ENCODE measurements at regions not wholly inside any gene's neighbourhood (a gene's known extent, or its start where the extent isn't known, plus 50 kb on each side); places are given as distances from the start of the nearest gene placed in this dataset.

DNA sequence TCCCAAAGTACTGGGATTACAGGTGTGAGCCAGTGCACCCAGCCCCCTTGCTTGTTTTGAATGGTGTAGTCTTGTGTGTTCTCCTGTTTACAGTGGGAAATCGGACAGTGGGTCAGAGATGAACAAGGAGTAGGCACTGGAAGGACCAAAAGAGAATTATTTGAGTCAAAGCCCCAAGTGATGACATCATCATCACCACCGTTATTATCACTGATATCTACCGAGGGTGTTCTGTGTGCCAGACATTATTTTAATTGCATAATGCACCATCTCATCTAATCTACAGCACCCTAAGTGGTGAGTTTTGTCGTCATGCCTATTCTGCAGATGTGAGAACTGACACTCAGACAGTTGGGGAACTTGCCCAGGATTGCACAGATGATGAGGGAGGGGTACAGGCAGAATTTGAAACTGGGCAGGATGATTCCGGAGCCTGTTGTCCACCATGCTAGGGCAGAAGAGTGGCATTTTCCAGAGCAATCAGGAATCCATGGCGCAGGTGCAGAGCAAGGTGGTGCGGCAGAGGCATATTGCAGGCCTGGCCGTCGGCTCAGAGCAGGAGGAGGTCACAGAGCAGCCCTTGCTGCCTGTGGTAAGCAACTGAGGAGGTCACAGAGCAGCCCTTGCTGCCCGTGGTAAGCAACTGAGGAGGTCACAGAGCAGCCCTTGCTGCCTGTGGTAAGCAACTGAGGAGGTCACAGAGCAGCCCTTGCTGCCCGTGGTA lies 137.0 kb upstream of the HDAC4 start:
- Histone ChIP-seq H3K9me3 (replicated peaks; ENCODE audit: control insufficient read depth, insufficient read depth, low read length) (peaks cover 2% of the 10 kb centered on the region), H3K4me2 (ENCODE audit: insufficient read depth, low read length) (no peak overlapping the region), H3K36me3 (ENCODE audit: control insufficient read depth in 2 of 2, extremely low read depth in 1 of 2, insufficient read depth in 2 of 2, low read length in 2 of 2) (no peaks in the 10 kb centered on the region), H2AFZ (ENCODE audit: low read depth, low read length) (no peak overlapping the region), H4K20me1 (replicated peaks; ENCODE audit: control insufficient read depth, extremely low read depth, insufficient read depth, low read length) (no peaks in the 10 kb centered on the region), H3K27ac (ENCODE audit: insufficient read depth, low read depth, low read length) (no peak overlapping the region), H3K9me1 (replicated peaks; ENCODE audit: control insufficient read depth, extremely low read depth, insufficient read depth, low read length) (no peaks in the 10 kb centered on the region), H3K4me1 (ENCODE audit: control insufficient read depth, extremely low read depth, insufficient read depth, low read length) (no peaks in the 10 kb centered on the region), H3K9ac (replicated peaks; ENCODE audit: extremely low read depth, insufficient read depth, low read length) (no peak overlapping the region), H3K79me2 (ENCODE audit: control insufficient read depth, insufficient read depth, low read length) (no peaks in the 10 kb centered on the region), H3K27me3 (ENCODE audit: control insufficient read depth in 2 of 2, insufficient read depth in 2 of 2, low read length in 2 of 2) (no peaks in the 10 kb centered on the region), H3K4me3 (replicated peaks in 1 of 3; ENCODE audit: insufficient read depth in 1 of 3, low read depth in 1 of 3, low read length in 3 of 3) (no peak overlapping the region)
- dilution Hi-C loops (cut with MboI; ENCODE audit: extremely low pct_ligation_motif_present, low sequenced_read_pairs): no loop called here
- ChIA-PET CTCF (no interaction called here), POLR2A (no interaction called here)
- TF ChIP-seq POLR2AphosphoS5 (IDR thresholded peaks at IDR 0.05; ENCODE audit: insufficient read depth, low read depth, low read length) (no peak), EZH2 (IDR thresholded peaks at IDR 0.05; ENCODE audit: borderline replicate concordance, low read depth, low read length, severe bottlenecking) (no peak), JUN (IDR thresholded peaks at IDR 0.05; ENCODE audit: borderline replicate concordance, insufficient read depth, insufficient read length, low read depth) (no peak), FOS (IDR thresholded peaks at IDR 0.05; ENCODE audit: borderline replicate concordance, insufficient read depth, low read length) (no peak), POLR2A (IDR thresholded peaks at IDR 0.05; ENCODE audit: low read depth, low read length) (no peak), MYC (IDR thresholded peaks at IDR 0.05; ENCODE audit: low read depth, low read length) (no peak), GATA2 (IDR thresholded peaks at IDR 0.05; ENCODE audit: insufficient read depth, insufficient read length, low read depth, low read length) (no peak)
- TF ChIP-seq, protein P1, sequence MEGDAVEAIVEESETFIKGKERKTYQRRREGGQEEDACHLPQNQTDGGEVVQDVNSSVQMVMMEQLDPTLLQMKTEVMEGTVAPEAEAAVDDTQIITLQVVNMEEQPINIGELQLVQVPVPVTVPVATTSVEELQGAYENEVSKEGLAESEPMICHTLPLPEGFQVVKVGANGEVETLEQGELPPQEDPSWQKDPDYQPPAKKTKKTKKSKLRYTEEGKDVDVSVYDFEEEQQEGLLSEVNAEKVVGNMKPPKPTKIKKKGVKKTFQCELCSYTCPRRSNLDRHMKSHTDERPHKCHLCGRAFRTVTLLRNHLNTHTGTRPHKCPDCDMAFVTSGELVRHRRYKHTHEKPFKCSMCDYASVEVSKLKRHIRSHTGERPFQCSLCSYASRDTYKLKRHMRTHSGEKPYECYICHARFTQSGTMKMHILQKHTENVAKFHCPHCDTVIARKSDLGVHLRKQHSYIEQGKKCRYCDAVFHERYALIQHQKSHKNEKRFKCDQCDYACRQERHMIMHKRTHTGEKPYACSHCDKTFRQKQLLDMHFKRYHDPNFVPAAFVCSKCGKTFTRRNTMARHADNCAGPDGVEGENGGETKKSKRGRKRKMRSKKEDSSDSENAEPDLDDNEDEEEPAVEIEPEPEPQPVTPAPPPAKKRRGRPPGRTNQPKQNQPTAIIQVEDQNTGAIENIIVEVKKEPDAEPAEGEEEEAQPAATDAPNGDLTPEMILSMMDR (IDR thresholded peaks at IDR 0.05; ENCODE audit: extremely low read depth in 1 of 2, insufficient read depth in 1 of 2, low read depth in 1 of 2, low read length in 2 of 2): no peak
- TF ChIP-seq, protein P2, sequence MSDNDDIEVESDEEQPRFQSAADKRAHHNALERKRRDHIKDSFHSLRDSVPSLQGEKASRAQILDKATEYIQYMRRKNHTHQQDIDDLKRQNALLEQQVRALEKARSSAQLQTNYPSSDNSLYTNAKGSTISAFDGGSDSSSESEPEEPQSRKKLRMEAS (IDR thresholded peaks at IDR 0.05; ENCODE audit: insufficient read depth, insufficient read length): no peak
- no TSS peak for BruUV-seq (replicated peaks)
- DNase-seq (ENCODE audit: low read depth, low spot score): no peak
- intact Hi-C loops (cut with micrococcal nuclease): no loop called here
- FAIRE-seq: no peak
